DMS 273 (cell line): ENCODE measurements at regions not wholly inside any gene's neighbourhood (a gene's known extent, or its start where the extent isn't known, plus 50 kb on each side); places are given as distances from the start of the nearest gene placed in this dataset.
"Not testable (repeated sequence)": the region's sequence is repeated elsewhere in the genome, so short reads cannot be mapped to it uniquely, and the experiment has no call there.

Experiments
- DNase-seq: peaks from one replicate; lab custom pipeline; 2025; ENCODE audit not compliant: unreplicated experiment; lab: John Stamatoyannopoulos, UW

DNA sequence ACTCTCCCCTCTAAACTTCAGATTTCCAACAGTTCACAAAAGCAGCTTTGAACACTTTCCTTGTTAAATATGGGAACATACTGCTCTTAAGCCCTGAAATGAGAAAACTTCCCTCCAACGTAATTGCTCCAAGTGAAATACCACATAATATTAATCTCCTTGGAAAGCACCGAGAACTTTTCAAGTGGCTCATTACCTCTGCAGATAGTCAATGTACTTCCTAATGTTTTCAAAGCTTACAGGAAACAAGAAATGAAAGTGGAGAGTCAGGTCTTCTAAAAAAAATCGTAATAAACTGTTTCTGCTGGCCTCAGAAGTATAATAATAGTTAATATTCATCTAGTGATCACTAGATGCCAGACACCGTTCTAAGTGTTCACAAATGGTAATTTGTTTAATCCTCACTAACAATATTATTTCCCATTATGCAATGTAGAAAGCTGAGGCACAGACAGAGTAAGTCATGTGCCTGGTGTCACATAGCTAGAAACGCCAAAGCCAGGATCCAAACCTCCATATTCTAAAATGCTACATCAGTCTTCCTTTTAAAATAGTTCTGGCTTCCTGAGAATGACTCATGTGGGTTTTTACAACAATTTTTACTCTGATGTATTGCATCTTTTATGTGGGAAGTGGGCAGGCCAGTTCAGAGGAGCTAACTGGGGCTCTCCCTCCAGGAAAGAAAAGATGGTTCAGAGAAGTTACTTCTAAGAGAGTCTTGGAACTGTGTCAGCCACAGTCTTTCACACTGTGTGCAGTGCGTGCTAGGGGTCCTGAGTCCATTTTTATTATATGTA, 177.2 kb downstream of the PLPPR4 start:
- no peak for DNase-seq

DNA sequence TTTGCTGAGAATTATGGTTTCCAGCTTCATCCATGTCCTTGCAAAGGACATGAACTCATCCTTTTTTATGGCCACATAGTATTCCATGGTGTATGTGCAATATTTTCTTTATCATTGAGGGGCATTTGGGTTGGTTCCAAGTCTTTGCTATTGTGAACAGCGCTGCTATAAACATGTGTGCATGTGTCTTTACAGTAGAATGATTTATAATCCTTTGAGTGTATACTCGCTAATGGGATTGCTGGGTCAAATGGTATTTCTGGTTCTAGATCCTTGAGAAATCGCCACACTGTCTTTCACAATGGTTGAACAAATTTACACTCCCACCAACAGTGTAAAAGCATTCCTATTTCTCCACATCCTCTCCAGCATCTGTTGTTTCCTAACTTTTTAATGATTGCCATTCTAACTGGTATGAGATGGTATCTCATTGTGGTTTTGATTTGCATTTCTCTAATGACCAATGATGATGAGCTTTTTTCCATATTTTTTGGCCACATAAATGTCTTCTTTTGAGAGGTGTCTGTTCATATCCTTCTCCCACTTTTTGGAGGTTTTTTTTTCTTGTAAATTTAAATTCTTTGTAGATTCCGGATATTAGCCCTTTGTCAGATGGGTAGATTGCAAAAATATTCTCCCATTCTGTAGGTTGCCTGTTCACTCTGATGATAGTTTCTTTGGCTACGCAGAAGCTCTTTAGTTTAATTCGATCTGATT, 180.1 kb downstream of the PLPPR4 start:
- not testable (repeated sequence) for DNase-seq

GRCh38 chr1:99445071-99445470, 180.8 kb downstream of the PLPPR4 start:
- DNase-seq, result no peak

GRCh38 chr1:99445486-99445885, 181.2 kb downstream of the PLPPR4 start:
- peak; percentile 20 for DNase-seq

DNA sequence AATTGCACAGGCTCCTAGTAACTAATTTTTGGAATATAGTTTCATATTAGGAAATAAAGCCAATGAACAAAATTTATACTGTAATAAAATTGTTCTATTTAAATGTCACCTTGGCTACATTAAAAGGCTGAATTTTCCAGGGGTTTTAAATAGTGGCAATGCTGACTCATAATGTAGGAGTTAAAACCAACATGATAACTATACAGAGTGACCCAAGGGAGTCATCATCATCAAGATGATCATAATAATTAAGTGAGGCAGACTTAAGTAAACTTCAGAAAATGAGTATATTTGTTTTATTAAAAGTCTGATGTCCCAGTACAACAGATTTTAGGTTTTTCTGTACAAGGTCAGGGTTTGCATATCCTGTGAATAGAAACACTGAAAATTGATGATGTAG, 183.4 kb downstream of the PLPPR4 start:
- DNase-seq, result no peak

DNA sequence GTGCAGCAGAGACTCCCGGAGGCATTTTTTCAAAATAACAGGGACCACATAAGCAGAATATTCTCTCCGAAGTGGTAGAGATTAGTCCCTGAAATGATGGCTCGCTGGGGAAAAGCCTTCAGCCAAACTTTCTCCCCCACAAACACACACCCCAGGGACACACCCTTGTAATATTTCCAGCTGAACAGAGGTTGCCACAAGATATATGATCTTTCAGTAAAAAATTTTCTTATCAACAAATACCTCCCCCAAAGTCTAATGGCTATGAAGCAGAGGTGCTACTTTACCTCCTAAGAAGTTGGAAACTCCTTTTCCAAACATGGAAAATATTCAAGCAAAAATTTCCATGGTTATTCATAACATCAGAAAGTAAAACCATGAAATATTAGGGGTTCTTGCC, 190.2 kb upstream of the PALMD start:
- no peak for DNase-seq

DNA sequence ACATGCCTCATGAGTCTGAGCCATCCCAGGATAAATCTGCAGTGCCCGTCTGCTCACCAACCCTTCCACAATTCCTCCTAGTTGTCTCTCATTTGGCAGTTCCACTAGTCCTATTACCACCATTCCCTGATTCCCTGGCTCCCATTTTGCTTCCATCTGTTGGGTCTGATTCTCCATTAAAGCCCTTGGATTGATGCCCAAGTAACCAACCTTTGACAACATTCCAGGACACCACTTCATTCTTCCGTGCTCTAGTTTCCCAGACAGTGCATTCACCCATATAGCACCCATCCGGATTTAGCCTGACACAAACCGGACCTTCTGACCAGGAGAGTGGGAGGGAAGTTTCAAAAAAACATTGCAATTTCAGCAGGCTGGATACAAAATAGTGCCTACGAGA, 189.4 kb upstream of the PALMD start:
- DNase-seq, result peak; percentile 70

GRCh38 chr1:99457381-99458165, 188.3 kb upstream of the PALMD start:
- DNase-seq, result no peak

DNA sequence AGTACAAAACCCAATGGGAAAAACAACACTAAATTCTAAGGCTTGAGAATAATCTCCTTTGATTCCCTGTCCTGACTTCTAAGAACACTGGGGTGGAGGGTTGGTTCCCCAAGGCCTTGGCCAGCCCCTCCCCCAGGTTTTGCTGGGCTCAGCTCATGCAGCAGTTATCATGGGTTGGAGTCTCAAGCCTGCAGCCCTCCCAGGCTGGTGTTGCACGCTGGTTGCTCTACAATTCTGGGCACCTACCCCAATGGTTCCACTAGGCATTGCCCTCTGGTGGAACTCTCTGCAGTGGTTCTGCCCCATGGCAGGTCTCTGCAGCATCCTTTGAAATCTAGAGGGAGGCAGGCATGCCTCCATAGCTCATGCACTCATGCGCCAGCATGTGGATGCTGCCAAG, 184.4 kb upstream of the PALMD start:
- no peak for DNase-seq

GRCh38 chr1:99464738-99465137, 181.2 kb upstream of the PALMD start:
- DNase-seq, result no peak

GRCh38 chr1:99465176-99465900, 180.6 kb upstream of the PALMD start:
- DNase-seq, result peak; percentile 89

GRCh38 chr1:99467645-99468044, 178.3 kb upstream of the PALMD start:
- no peak for DNase-seq

DNA sequence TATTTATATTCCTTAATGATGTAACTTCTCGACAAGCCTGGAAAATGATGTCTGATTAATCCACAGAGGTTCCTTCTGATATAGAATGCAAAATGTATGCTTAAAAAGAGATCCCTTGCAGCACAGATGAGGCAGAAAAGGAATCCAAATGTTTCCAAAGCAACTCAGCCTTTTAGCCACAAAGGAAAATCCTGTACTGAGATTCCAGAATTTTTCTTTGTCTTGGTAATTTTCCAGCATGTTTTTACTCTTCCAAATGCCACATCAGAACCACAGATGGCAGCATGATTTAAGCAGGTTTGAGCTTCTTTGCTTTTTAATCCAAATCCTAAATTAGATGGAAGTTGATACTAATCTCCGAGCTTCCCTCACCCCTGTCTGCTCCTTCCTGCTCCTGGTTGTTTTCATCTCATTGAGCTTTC, 176.4 kb upstream of the PALMD start:
- peak; percentile 52 for DNase-seq

GRCh38 chr1:99472893-99473292, 173.0 kb upstream of the PALMD start:
- DNase-seq, result no peak

DNA sequence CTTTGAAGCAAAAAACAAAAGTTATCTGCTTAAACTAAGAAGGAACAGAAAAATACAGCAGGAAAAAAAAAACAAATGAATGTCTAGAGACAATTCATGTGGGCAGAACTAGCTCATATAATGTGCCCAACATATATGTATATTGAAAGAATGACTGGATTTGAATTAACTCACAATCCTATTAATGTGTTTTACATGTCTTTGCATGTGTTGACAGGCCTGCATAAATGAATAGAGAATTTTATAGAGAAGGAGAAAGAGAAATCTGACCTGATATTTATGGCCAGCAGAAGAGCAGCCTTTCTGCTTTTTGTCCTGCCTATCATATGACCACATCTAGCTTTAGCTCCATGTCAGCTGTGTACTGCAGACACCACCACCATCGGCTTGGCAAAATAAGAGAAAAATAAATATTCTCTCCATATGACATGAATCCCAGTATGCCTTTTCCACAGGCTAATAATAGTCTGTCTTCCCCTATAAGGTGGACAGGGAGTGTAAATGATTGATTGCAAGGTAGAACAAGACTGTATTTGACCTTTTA, 171.5 kb upstream of the PALMD start:
- DNase-seq, result no peak

GRCh38 chr1:99476058-99476457, 169.9 kb upstream of the PALMD start:
- no peak for DNase-seq

- DNase-seq, result peak; percentile 86
Observed at GRCh38 chr1:99481391-99481996, 164.4 kb upstream of the PALMD start.

- no peak for DNase-seq
Observed at GRCh38 chr1:99482286-99482685, 163.6 kb upstream of the PALMD start.

- DNase-seq, result no peak
Observed at GRCh38 chr1:99482750-99483149, 163.2 kb upstream of the PALMD start.

- DNase-seq, result no peak
Observed at GRCh38 chr1:99490031-99490430, 155.9 kb upstream of the PALMD start.
